ENCODE measurements at regions not wholly inside any gene's neighbourhood (a gene's known extent, or its start where the extent isn't known, plus 50 kb on each side); places are given as distances from the start of the nearest gene placed in this dataset.
"Not testable (repeated sequence)": the region's sequence is repeated elsewhere in the genome, so short reads cannot be mapped to it uniquely, and the experiment has no call there.

DNA sequence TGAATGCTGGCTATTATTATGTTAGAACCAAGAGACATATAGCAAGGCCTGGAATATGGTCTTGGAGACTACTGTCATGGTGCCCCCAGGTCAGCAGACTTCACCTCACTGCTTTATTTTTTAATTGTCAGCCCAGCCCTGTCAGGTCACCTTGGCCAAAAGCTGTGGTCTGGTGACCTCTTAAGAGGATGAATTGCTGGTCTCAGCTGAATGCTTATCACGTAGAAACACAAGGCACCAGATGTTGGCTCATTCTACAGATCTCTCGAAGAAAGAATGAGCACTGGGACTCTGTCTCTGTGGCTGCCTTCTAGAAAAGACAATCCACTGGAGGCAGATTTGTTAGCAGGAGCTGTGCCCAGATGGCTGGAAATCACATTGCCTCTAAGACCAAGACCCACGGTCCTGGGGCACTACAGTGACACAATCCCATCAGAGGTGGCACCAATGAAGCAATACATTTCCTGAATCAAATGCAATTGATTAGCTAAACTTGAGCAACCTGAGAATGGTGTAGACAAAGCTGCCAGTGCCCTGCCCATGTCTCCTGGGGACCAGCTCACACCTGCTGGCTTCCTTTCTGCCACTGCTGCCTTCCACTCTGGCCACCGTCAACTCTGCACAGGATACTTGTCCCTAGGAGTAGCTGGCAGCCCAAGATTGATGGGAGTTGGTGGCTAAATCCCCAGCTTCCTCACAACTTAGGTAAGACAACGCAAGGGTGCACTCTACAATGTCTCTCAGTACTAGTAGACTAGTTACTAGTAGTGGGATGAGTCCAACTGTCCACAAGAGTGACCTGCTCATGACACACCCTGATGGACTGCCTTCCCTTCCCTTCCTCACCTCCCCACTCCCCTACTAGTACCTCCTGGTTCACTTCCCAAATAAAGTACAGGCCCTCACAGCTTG, 384.9 kb upstream of the PROK2 start:
- no peak for DNase-seq

GRCh38 chr3:72169120-72169519, 384.2 kb upstream of the PROK2 start:
- DNase-seq, result no peak

DNA sequence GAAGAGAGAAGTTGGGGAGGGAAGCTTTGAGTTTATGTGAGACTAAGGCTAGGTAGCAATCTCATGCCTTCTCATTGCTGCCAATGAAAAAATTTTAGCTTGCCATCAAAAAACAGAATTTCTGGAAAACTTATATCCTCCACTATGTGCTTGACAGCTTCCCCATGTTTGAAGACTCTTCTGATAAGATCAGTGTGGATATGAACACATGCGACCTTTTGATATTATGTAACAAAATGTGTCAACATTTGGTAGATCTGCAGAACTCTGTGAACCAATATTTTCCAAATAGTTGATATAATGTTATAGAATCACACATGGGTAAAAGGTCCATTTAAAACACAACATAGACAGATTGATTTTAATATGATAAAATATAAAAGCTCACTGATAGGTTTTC, 380.9 kb upstream of the PROK2 start:
- no peak for DNase-seq

GRCh38 chr3:72165317-72165716, 380.4 kb upstream of the PROK2 start:
- DNase-seq, result no peak

- no peak for DNase-seq
Measured at GRCh38 chr3:72164635-72164978, 379.7 kb upstream of the PROK2 start.

GRCh38 chr3:72163809-72164634, 379.1 kb upstream of the PROK2 start:
- no peak for DNase-seq

- DNase-seq, result no peak
Measured at GRCh38 chr3:72162649-72163184, 377.8 kb upstream of the PROK2 start.

DNA sequence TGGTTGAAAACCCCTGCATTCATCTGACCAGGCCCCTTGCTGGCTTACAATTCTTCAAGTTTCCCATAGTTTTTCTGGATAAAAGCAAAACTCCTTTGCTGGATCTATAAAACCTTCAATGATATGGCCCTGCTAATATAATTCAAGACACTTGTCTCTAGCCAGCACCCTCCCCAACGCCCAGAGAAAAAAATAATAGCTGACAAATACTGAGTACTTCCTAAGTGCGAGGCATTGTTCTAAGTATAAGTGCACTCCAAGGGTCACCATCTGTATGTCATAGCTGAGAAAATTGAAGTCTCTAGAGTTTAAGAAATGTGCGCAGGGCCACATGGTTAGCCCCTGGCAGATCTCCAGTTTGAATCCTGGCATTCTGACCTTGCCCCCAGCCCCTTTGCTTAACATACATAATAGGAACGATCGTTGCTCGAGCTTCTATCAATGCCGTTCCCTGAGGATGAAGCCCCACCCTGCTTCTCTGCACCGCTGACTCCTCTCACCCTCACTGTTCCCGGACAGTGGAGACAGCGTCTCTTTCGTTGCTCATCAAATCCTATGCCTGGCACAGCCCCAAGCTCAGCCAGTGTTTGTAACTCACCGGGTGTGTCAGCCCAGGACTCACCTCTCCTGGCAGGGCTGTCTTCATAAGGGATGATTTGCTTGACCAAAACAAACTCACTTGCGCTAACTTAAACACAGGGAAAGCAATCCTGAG, 377.1 kb upstream of the PROK2 start:
- no peak for DNase-seq

- not testable (repeated sequence) for DNase-seq
Measured at GRCh38 chr3:72161285-72161684, 376.3 kb upstream of the PROK2 start.

- no peak for DNase-seq
Measured at GRCh38 chr3:72160351-72160750, 375.4 kb upstream of the PROK2 start.

GRCh38 chr3:72159487-72159886, 374.5 kb upstream of the PROK2 start:
- DNase-seq, result no peak

DNA sequence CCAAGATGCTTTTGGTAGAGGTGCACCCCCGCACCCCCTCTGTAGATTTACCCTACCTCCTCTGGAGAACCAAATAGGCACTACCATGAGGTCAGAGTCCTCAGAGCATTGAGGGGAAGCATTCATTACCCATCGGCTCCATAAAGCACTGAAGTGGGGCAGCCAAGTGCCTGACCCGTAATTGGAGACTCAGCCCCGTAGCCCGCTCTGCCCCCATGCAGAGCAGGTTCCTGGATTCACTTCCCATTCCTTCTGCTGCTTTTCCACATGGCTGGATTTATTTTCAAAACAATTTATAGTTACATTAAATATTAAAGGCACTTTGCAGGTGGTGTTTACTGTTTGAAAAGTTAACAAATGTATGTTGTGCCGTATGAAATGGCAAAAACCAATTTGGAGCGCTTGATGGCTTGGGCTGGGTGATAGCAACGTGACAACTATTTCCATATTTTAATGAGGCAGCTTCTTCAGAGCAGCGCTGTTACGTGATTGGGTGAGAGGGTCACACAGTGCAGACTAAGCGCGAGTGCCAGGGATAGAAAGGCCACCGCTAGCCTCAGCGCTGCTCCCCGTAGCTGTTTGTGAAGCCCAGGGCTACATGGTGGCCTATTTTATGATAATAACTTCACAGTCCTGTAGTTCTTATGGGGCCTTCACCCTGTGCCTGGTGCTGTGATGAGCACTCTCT, 373.8 kb upstream of the PROK2 start:
- no peak for DNase-seq

- DNase-seq, result no peak
Measured at GRCh38 chr3:72157748-72158638, 373.0 kb upstream of the PROK2 start.

GRCh38 chr3:72155391-72156064, 370.6 kb upstream of the PROK2 start:
- no peak for DNase-seq

- DNase-seq, result no peak
Measured at GRCh38 chr3:72154391-72155335, 369.7 kb upstream of the PROK2 start.

- DNase-seq, result no peak
Measured at GRCh38 chr3:72153477-72154314, 368.7 kb upstream of the PROK2 start.

- DNase-seq, result peak; percentile 50 to 64 (median 59)
Measured at GRCh38 chr3:72152551-72153476, 367.9 kb upstream of the PROK2 start.
